Panc1 (cell line): ENCODE measurements at regions not wholly inside any gene's neighbourhood (a gene's known extent, or its start where the extent isn't known, plus 50 kb on each side); places are given as distances from the start of the nearest gene placed in this dataset.
"Not testable (repeated sequence)": the region's sequence is repeated elsewhere in the genome, so short reads cannot be mapped to it uniquely, and the experiment has no call there.

Source experiments
- ATAC-seq: fragments of 200-7000 bp; cut with Tn5 transposase; 2 replicates; pipeline ENCODE4 v1.9.1; 2020; ENCODE audit warnings: mild to moderate bottlenecking, moderate library complexity
- BruUV-seq: library from RNA; stranded (reverse); fragments of 400-500 nt; replicated peaks from 2 replicates; lab custom pipeline; 2021; lab: Mats Ljungman, UMichigan
- CTCF ChIA-PET: fragments of 300-600 bp; sonication (Branson Sonifier 250); formaldehyde crosslinking; loops from one replicate; lab custom pipeline; 2022; ENCODE audit warnings: antibody characterized with exemption; lab: Charles Lee
- POLR2A ChIA-PET: fragments of 300-600 bp; sonication (Branson Sonifier 250); formaldehyde crosslinking; loops from one replicate; lab custom pipeline; 2022; ENCODE audit warnings: antibody characterized with exemption; lab: Charles Lee
- DNase-seq: peaks from one replicate; pipeline ENCODE4 v3.0.0-alpha.2; 2010; ENCODE audit warnings: low read depth, low spot score
- H3K27ac ChIP-seq: 2 replicates; pipeline ENCODE4 v1.5.1; 2011; ENCODE audit warnings: mild to moderate bottlenecking, low read length, inconsistent platforms
- H3K27me3 ChIP-seq: fragments of 200-500 bp; sonication (Bioruptor generic); 2 replicates; pipeline ENCODE4 v1.6.0; 2014; ENCODE audit warnings: low read length, inconsistent platforms; ENCODE audit not compliant: control insufficient read depth, insufficient read depth
- H3K36me3 ChIP-seq: fragments of 200-500 bp; sonication (Bioruptor generic); 2 replicates; pipeline ENCODE4 v1.5.1; 2014; ENCODE audit warnings: inconsistent platforms, mild to moderate bottlenecking, low read length, moderate library complexity; ENCODE audit not compliant: control insufficient read depth, insufficient read depth
- H3K4me1 ChIP-seq: 2 replicates; pipeline ENCODE4 v1.5.1; 2011; ENCODE audit warnings: inconsistent platforms, mild to moderate bottlenecking, low read length, moderate library complexity; ENCODE audit not compliant: control insufficient read depth, insufficient read depth
- H3K4me3 ChIP-seq, 2 experiments: 2 replicates each; pipeline ENCODE4 v1.5.1; 2011 to 2012; ENCODE audit warnings: low read depth in 2 of 2, low read length in 2 of 2, mild to moderate bottlenecking in 2 of 2, inconsistent platforms in 1 of 2, moderate library complexity in 1 of 2
- H3K9me3 ChIP-seq: fragments of 200-500 bp; sonication (Bioruptor generic); 2 replicates; pipeline ENCODE4 v1.5.1; 2014; ENCODE audit warnings: low read depth, mild to moderate bottlenecking, inconsistent platforms, low read length, moderate library complexity; ENCODE audit not compliant: control insufficient read depth, insufficient read depth
- in situ Hi-C: cut with HindIII; loops from 2 replicates; pipeline ENCODE4 v1.10.0; 2016; ENCODE audit warnings: low sequenced_read_pairs, low pct_unique_long_range_greater_than_20kb
- intact Hi-C: fragments of 100-400 bp; cut with micrococcal nuclease; formaldehyde crosslinking; loops from one replicate; pipeline ENCODE4 v1.10.0; 2022; ENCODE audit not compliant: unreplicated experiment

DNA sequence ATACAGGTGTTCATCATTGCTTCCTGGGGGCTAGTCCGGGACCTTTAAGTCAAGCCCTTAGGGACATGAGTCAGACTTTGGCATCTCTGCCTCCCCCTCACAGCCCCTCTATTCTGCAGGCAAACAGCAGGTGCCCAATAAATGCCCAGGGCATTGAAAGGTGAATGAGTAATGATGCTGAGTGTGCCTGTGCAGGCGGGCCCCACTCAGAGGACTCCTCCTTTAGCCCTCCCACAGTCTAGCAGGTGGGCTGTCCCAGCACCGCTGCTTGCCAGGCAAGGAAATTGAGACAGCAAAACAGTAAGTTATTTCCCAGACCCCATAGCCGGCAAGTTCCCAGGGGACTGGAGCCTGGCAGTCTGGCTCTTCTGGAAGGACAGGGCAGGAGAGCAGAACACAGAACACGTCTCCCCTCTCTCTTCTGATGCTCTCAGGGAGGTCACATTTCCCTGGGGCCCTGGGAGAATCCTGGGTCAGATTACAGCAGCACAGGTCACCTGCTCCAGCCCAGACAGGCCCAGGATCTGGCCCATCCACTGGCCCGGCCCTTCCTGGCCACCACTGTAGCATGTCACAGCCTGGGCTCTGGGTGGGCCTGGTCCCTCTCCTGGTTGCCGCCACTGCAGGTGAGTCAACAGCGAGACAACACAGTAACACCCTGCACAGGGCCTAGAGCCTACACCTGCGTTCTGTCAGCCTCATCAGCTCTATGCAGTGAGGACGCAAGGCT is 108.7 kb upstream of the MTLN start:
- in situ Hi-C loops, BruUV-seq, ATAC-seq, H3K36me3 ChIP-seq, H3K4me3 ChIP-seq, POLR2A ChIA-PET, DNase-seq, CTCF ChIA-PET, intact Hi-C loops, H3K27ac ChIP-seq, H3K27me3 ChIP-seq, H3K4me1 ChIP-seq, H3K9me3 ChIP-seq: not testable (repeated sequence)

DNA sequence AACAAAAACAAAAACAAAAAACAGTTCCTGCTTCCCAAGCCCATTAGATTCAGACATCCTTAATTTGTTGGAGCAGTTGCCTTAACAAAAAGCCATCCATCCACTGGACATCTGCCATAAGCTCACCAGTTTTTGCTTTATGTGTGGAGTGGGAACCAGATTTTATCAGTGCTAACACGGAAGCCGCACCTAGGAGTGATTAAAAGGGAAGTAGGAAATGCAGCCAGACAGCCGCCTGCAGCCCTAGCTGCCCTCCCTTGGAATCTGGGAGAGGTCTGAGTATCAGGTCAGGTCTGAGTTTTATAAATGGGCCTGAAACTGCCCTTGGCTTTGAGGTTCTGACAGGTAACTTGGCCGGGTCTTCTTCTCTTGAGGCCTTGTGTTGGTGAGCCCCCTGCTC is 106.6 kb upstream of the MTLN start:
- ATAC-seq, intact Hi-C loops, POLR2A ChIA-PET, CTCF ChIA-PET, DNase-seq, H3K27ac ChIP-seq, H3K4me1 ChIP-seq, in situ Hi-C loops, H3K4me3 ChIP-seq, H3K9me3 ChIP-seq, H3K36me3 ChIP-seq, H3K27me3 ChIP-seq, BruUV-seq: not testable (repeated sequence)

DNA sequence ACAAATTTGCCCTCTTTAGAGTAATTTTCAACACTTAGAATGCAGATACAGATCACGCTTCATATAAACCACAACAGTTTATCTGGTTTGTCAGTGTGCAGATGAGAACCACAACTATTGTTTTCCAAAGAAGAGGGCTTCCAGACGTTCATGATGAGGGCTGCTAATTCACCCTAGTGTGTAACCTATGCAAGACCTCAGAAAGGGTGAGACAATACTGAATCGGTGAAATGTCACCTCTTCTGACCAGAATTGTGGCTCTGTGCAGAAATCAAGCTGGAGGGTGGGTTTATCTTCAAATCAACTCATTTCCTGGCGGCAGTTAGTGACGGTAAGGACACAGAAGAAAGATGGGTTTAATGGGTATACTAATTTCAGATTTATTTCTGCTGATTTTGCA is 105.0 kb upstream of the MTLN start:
- H3K4me3 ChIP-seq, CTCF ChIA-PET, ATAC-seq, H3K27me3 ChIP-seq, POLR2A ChIA-PET, intact Hi-C loops, H3K27ac ChIP-seq, H3K9me3 ChIP-seq, DNase-seq, BruUV-seq, in situ Hi-C loops, H3K4me1 ChIP-seq, H3K36me3 ChIP-seq: not testable (repeated sequence)

DNA sequence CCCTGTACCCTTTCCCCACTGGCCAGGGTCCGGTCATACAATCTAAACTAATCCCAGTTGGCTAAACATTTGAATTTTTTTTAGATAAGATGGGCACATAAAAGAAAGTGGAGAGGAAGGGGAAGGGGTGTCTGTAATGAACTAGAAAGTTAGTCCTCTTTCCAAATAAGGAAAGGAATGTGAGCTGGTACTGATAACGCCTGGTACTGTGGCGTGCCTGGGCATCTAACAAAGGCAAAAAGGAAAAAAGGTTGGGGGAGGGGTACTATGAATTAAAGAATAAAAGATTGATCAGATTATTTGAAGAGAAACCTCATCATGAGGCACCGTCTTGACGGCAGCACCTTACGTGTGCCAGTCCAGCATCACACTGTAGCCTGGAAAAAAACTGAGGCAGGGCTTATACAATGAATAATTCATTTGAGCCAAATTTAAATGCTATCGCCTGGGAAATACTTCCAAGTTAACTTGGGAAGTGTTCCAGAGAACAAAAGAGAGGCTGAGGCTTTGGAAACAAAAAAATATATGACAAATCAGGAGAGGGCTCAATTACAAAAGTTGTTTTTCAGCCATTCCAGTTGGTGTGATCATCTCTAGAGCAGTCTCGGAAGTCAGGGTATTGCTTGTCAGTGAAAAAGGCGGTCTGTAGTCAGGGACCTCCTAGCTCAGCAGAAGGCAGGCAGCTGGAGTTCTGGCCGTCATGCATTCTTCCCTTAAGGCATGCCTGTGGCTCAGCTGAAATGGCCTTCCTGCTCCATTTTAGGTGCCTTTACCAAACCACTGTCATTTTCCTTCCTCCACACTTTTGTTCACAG is 103.9 kb upstream of the MTLN start:
- H3K4me1 ChIP-seq, H3K4me3 ChIP-seq, ATAC-seq, DNase-seq, H3K9me3 ChIP-seq, BruUV-seq, POLR2A ChIA-PET, intact Hi-C loops, H3K27me3 ChIP-seq, in situ Hi-C loops, H3K27ac ChIP-seq, CTCF ChIA-PET, H3K36me3 ChIP-seq: not testable (repeated sequence)

DNA sequence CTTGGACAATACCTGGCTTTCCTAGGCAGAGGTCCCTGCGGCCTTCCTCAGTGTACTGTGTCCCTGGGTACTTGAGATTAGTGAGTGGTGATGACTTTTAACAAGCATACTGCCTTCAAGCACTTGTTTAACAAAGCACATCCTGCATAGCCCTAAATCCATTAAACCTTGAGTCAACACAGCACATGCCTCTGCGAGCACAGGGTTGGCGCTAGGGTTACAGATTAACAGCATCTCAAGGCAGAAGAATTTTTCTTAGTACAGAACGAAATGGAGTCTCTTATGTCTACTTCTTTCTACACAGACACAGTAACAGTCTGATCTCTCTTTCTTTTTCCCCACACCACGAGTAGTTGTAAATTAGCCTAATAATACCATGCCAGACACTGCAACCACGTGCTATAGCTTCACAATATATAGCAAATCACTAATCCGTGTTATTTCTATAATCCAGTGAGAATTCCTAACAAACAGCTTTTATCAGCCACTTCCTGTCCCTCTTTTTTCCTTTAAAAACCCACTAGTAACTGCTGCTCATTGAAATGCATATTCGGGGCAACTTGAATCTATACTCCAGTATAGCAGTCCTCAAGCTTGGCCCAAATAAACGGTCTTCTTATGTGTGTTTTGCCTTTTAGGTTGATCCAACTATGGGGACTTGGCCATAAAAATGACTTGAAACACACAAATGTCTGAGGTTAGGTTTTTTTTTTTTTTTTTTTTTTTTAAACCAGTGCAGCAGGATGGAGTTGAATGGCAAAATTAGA is 102.9 kb upstream of the MTLN start:
- H3K27ac ChIP-seq, BruUV-seq, in situ Hi-C loops, POLR2A ChIA-PET, H3K9me3 ChIP-seq, H3K36me3 ChIP-seq, H3K4me1 ChIP-seq, intact Hi-C loops, DNase-seq, H3K4me3 ChIP-seq, CTCF ChIA-PET, H3K27me3 ChIP-seq, ATAC-seq: not testable (repeated sequence)

DNA sequence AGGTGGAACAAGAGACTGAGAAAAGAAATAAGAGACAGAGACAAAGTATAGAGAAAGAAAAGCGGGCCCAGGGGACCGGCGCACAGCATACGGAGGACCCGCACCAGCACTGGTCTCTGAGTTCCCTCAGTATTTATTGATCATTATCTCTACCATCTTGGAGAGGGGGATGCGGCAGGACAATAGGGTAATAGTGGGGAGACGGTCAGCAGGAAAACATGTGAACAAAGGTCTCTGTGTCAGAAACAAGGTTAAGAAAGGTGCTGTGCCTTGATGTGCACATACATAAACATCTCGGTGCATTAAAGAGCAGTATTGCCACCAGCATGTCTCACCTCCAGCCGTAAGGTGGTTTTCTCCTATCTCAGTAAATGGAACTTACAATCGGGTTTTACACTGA is 102.1 kb upstream of the MTLN start:
- H3K9me3 ChIP-seq, H3K27me3 ChIP-seq, H3K4me1 ChIP-seq, H3K27ac ChIP-seq, H3K4me3 ChIP-seq, ATAC-seq, BruUV-seq, DNase-seq, H3K36me3 ChIP-seq, CTCF ChIA-PET, POLR2A ChIA-PET, intact Hi-C loops, in situ Hi-C loops: not testable (repeated sequence)

DNA sequence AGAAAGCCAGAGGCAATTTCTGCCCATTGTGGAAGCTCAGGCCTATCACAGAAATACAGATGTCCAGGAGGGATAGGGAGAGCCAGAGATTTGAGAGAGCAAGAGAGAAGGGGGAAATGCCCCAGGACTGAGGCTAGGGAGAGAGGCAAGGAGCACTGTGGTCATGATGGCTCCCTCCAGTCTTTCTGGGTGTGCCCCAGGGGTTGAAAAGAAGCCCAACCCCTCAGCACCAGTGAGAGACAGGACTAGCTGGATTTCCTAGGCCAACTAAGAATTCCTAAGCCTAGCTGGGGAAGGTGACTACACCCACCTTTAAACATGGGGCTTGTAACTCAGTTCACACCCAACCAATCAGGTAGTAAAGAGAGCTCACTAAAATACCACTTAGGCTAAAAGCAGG is 100.7 kb upstream of the MTLN start:
- H3K36me3 ChIP-seq, H3K27me3 ChIP-seq, H3K4me1 ChIP-seq, DNase-seq, ATAC-seq, H3K4me3 ChIP-seq, H3K27ac ChIP-seq, intact Hi-C loops, in situ Hi-C loops, POLR2A ChIA-PET, BruUV-seq, CTCF ChIA-PET, H3K9me3 ChIP-seq: not testable (repeated sequence)
